Activated CD8-positive, alpha-beta memory T cell treated with anti-CD3 and anti-CD28 coated beads for 36 hours (primary cell): ENCODE measurements at regions not wholly inside any gene's neighbourhood (a gene's known extent, or its start where the extent isn't known, plus 50 kb on each side); places are given as distances from the start of the nearest gene placed in this dataset.

Source experiments
- CTCF ChIA-PET: fragments of 350-600 bp; sonication (Branson Sonifier 250); formaldehyde crosslinking; loops from one replicate; lab custom pipeline; 2021; ENCODE audit warnings: antibody characterized with exemption; lab: Charles Lee
- POLR2A ChIA-PET: fragments of 350-600 bp; sonication (Branson Sonifier 250); formaldehyde crosslinking; loops from one replicate; lab custom pipeline; 2021; ENCODE audit warnings: antibody characterized with exemption; lab: Charles Lee

DNA sequence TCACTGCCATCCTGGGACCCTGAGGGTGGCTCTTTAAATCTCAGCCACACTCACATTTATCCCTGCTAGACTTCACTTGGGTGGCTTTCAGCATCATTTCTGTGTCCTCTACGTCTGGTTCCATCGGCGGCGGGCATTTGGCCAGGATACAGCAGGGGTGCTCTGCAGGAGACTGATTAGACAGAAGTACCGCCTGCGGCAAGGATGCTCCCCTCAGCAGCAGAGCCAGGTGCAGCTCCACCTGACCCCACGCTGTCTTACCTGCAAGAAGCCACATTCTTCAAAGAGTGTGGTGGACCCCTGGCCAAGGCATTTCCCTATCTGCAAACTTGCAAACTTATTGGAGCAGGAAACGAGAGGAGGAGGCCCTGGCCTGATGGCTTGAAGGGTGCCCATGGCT is 309.8 kb upstream of the IRX4 start:
- CTCF ChIA-PET, result no interaction called here
- POLR2A ChIA-PET, result no interaction called here

DNA sequence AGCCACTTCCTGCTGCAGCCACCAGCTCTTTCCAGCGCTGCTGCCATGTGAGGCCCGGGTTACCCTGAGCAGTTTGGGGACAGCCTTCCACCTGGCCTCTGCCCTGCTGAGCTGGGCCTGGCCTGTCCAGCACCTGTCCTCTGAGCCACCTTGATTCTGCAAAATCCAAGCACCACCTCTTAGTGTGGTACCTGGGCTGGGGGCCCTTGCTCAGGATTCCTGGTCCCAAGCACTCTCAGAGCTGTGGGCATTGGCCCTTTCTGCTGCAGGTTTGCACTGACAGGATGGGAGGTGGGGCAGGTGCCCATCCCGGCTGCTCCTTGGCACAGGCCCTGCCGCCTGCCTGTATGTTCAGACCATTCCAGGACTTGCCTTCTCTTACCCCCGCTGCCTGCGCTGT is 309.2 kb upstream of the IRX4 start:
- CTCF ChIA-PET, result no interaction called here
- POLR2A ChIA-PET, result no interaction called here

DNA sequence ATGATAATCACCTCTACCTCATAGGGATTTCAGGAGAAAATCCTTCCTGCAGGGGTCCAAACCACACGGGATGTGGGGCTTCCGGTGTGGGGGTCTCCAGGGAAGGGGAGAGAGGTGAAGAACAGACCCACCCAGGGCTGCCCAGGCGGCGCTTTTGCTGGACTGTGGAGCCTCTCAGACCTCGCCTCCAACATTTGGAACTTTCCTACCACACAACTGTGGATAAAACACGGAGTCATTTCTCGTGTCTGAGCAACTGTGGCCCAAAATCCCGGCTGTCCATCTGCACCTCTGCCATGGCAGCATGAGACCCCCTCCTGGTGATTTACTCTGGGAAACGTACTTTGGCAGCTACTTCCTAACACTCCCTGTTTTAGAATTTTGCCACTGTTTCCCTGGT is 307.8 kb upstream of the IRX4 start:
- CTCF ChIA-PET, result no interaction called here
- POLR2A ChIA-PET, result no interaction called here

DNA sequence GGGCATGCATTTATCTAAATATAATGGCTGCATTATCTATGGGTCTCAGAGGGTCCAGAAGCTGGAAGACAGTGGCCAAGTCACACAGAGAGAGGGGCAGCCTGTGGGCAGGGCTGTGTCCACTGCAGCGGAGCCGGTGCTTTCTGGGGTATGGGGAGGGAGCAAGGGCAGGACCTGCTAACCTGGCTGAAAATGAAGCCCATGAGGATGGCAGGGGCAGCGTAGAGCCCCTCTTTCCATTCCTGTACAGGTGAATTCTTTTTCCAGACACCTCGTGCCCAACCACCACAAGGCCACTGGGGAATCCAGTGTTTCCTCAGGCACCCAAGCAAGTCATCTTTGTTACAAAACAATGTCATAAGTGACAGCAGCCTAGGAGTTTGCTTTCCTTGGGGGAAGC is 305.9 kb upstream of the IRX4 start:
- ChIA-PET POLR2A (no interaction called here), CTCF (no interaction called here)

DNA sequence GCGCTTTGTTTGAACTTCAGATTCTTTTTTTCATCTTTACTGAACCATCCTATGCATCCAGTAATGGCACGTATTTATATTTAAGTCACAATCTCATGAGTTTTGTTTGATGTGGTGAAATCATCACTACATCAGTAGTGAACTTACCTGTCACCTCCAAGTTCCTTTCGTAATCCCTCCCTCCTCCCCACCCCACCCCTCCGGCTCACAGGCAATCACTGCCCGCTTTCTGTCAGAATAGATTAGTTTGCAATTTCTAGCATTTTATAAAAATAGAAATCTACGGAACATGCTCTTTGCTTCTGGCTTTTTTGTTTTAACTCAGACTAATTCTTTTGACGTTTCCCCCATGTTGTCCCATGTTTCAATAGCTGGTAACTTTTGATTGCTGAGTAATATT is 305.4 kb upstream of the IRX4 start:
- ChIA-PET POLR2A (no interaction called here), CTCF (no interaction called here)

DNA sequence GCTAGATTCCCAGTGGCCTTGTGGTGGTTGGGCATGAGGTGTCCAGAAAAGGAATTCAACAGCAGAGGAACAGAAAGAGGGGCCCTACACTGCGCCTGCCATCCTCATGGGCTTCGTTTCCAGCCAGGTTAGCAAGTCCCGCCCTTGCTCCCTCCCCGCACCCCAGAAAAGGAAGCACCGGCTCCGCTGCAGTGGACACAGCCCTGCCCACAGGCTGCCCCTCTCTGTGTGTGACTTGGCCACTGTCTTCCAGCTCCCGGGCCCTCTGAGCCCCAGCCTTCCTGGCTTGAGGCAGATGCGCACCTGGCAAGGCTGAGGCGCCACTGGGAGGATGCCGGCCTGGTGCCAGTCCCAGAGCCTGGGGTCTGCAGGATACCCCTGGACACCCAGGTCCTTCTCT is 305.0 kb upstream of the IRX4 start:
- CTCF ChIA-PET, result no interaction called here
- POLR2A ChIA-PET, result no interaction called here

DNA sequence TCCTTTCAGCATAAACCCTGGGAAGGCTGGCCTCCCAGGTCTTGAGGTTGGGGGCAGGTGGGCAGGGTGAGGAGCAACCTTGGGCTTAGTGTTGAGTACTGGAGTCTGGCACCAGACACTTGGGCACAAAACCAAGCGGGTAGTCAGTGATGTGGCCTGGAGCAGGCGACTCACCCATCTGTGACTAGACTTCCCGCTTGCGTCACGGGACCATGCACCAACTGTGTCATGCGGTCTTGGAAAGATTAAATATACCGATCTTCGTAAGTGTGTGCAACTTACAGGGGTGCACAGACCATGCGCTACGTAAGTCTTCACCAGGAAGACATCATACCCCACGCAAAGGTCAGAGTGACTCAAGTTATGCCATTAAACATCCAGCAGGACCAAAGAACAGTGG is 304.4 kb upstream of the IRX4 start:
- CTCF ChIA-PET, result no interaction called here

DNA sequence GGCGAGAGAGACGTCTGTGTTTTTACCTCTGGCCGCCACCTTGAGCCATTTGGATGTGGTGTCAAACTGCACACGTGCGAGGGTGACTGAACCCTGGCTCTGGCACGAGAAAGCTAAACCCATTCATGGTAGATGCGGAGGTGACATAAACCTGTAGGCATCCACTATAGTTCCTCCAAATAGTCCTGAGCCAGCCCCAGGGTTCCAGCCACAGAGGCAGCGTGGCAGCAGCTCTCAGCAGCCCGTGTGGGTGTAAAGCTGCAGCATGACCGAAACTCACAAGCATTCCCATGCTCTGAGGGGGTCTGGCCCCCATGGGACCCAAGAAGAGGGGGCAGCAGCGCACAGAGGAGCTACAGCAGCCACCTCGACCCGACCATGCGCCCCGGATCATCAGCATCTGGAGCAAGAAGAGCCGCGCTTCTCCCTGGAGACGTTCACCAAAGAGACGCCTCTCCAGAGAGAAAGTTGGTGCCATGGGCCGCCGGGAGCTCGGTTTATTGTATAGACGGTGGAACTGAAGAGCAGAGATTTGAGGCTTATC is 303.8 kb upstream of the IRX4 start:
- ChIA-PET CTCF (no interaction called here), POLR2A (no interaction called here)

More for the DNA sequence above, 304.4 kb upstream of the IRX4 start:
- POLR2A ChIA-PET, result no interaction called here

DNA sequence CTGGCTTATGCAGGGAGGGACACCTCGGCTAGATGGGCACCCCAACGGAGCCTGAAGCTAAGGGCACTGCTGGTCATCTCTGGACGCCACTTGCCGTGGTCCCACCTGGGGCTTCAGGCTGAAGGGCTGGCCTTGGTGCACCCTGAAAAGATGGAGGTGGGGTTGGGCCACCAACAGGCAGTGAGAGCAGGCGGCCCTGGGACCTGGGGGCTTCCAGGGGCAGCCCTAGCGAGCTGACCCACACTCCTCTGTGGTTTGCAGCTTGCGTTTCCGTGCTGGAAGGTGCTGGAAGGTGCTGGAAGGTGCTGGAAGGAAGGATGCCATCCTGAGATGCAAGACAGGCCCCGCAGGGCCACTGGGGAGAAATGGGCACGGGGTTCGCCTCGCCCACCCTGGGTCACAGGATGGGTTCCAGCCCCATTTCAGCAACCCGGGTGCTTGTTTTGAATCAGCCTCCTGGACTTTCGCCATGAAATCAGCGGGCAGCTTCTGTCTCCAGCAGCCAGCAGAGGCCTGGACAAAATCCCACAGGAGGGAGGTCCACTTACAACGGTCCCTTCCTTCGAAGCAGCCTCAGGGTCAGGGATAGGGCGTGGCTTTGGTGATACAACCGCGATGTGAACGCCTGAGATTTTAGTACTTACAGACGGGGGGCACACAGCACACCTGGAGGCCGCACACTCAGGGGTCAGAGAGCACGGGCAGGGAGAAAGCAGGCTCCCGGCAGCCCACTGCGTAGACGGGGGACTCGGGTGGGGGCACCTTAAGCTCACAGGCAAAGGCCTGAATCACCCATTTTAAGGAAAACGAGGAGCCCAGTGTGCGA is 303.1 kb upstream of the IRX4 start:
- POLR2A ChIA-PET, result no interaction called here

DNA sequence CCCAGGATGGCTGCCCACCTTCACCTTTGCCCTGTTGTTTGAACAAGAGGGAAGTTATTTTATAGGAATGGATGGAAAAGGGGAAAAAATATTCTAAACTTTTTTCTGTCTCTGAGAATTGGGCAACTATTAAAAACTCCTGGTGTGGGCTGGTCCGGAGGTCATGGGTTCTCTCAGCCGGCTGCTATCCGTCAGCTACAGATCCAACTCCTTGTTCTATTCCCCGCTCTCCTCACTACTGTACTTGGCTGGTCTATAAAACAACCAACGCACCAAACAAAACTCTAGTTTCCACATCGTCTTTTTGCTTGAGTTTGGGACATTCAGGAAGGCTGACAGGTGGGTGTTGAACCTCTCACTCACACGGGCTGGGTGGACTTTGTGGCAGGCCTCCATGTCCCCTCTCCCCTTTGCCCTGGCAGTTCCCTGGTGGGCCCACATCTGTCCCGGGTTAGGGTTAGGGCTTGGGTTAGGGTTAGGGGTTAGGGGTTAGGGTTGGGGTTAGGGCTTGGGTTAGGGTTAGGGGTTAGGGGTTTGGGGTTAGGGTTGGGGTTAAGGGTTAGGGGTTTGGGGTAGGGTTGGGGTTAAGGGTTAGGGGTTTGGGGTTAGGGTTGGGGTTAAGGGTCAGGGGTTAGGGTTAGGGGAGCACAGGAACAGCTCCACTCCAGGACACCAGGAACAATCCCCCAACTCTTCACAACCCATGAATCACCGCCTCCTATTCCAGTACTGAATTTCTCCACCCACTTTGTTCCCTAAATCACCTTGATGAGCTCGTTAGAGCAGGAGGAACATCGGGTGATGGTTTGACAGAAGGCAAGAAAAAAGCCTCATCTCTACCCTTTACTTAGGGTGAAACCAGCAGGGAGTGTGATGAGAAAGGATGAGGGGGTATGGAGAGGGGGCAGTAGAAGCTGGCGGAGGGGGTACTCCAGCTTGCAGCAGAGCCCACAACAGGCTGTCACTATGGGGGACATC is 302.1 kb upstream of the IRX4 start:
- POLR2A ChIA-PET, result no interaction called here
- CTCF ChIA-PET, result no interaction called here

More for the DNA sequence above, 303.1 kb upstream of the IRX4 start:
- CTCF ChIA-PET, result no interaction called here

DNA sequence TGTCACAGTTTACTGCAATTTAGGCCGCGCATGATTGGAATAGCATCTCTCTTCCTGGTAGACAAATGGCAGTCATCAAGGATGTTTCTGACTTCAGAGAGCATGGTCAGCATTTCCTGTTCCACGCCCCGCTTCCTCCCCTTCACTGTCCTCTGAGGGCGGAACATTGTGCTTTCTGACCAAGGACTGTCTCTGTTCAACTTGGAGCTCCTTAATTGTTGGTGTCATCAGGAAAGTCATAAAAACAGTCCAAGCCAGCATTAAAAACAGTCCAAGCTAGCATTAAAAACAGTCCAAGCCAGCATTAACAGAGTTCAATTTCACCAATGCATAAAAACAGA is 301.3 kb upstream of the IRX4 start:
- POLR2A ChIA-PET, result no interaction called here

DNA sequence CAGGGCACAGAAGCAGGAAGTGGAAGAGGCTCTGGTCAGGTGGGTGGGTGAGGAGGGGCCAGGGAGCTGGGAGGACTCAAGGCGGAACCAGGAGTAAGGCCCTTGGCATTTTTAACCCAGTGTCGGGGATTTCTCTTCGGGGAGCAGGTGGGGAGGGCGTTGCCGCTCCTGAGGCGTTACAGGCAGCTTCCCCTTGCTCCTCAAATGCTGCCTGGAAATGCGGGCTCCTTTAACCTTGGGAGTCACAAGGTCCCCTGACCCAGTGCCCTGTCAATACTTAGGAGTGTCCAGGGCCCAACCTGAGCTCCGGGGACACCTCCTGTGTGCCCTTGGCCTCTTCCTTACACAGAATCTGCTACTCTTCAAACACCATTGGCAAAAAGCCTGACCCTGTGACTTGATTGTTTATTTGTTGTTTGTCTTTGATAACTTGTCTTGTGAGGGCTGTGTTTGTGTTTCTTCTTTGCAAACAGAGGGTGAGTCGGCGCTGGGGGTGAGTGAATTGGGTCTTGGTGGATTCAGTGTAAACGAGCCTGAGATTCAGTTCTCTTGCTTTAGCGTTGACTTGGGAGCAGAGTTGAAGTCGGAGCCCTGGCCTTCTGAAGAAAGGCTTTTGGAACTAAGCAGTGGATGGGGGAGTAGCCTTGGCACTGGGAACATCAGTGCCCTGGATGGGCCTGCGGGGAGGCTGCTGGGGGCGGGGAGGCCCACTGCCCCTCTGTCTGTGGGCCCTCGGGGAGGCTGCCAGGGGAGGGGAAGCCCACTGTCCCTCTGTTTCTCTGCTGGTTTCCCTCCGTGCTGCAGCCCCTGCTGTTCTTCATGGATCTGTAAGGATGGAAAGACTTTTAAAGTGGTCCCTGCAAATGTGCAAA is 300.7 kb upstream of the IRX4 start:
- CTCF ChIA-PET, result interaction anchor here (0.5 kb wide), 1 partner anchor 495 kb away, joined by 3 read pairs; no protein-coding TSS in a partner anchor
- POLR2A ChIA-PET, result no interaction called here

More for the DNA sequence above, 301.3 kb upstream of the IRX4 start:
- CTCF ChIA-PET, result no interaction called here

DNA sequence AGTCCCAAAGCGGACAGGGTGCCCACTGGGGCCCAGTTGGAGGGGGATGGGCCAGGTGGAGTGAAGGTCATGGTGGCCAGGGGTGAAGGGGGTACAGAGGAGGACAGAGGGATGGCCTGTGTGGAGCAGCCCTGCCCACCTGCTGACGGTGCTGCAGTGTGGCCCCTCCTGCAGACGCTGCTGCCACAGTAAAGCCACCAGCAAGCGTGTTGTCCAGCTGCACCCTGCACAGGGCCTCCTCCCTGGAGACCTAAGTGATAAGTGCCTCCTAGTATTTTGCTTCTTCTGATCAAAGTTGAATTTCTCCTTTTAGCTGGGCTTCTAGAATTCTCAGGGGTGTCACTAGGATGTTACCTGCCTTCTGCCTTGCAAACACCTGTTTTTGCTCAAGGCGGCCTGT is 299.3 kb upstream of the IRX4 start:
- POLR2A ChIA-PET, result no interaction called here
- CTCF ChIA-PET, result no interaction called here

DNA sequence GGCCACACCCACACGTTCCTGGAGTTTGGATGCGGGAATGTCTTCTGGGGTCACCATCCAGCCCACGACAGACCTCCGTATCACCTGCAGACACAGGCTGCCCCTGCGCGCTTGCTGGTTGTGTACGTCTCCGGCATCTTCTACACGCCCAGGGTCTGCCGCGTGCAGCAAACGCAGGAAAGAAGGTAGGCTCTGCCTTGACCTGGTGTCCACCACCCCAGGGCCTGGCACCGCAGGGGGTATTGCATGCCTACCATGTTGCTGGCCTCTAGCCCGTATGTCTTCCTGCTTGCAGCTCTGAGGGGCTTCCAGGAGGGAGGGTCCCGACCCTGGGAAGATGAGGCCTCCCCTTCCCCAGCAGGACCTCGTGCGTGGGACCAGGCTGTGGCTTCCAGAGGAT is 298.8 kb upstream of the IRX4 start:
- ChIA-PET CTCF (no interaction called here), POLR2A (no interaction called here)

DNA sequence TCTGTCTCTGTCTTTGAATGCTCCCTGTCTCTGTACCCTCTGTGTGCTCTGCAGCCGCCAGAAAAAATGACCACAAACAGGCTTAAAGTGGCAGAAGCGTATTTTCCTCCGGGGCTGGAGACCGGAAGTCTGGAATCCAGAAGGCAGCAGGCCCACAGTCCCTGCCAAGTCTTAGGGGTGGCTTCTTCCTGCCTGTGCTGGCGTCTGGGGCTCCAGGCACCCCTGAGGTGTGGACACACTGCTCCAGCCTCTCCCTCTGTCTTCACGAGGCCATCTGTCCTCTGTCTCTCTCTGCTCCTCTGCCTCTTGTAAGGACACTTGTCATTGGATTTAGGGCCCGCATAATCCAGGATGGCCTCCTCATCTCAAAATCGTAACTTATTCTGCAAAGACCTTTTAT is 298.4 kb upstream of the IRX4 start:
- ChIA-PET CTCF (no interaction called here), POLR2A (no interaction called here)

DNA sequence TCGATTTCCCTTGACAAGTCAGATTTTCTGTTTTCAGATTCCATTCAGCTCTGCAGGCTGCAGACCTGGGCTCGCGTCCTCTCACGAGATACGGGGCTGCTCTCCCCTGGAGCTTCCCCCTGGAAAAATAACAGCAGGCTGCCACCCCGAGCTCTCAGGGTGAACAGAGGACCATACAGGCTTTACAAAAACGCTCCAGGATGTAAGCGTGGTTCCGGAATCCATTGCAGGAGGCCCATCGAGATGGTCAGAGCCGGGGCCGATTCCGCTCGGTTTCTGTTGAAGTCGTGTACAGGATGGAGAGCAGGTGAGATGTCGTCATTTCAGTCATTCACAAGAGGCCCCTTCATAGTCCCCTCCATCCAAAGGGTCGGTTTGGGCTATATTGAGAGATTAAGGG is 297.7 kb upstream of the IRX4 start:
- ChIA-PET CTCF (no interaction called here), POLR2A (no interaction called here)

DNA sequence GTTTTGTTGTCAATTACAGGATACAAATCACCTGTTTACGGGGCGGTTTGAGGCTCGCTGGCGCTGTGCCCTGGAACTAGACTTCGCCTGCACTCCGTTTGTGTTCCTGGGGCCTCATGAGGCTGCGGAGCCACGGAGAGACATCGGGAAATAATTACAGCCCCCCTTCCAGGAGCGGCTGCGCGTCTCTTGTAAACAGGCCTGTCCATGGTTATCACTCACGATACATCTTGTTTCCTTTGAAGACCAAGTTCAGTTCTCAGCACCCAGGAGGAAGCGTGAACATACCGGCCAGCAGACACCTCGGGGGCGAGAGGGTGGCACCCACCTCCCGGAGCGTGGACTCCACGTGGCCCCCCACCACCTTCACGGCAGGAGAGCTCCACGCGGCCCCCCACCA is 297.1 kb upstream of the IRX4 start:
- CTCF ChIA-PET, result no interaction called here

DNA sequence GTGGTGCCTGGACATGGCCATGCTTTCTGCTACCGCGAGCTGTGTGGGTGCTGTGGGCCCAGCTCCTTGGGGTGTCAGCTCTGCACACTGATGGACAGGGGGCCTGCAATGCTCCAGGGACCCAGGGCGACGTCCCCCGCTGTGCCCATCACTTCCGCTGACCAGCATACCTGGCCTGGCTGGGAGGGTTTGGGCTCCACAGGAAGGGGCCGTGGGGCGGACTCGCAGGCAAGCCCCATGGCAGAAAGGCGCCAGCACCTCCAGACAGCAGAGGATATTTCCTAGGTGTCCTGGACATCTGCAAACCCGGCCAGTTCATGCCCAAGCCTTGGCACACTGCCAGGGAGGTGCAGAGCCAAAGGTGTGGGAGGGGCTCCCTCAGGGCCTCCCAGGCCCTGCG is 295.8 kb upstream of the IRX4 start:
- POLR2A ChIA-PET, result no interaction called here
- CTCF ChIA-PET, result interaction anchor here (0.6 kb wide), 1 partner anchor 76 kb away, joined by 3 read pairs; no protein-coding TSS in a partner anchor

More for the DNA sequence above, 297.1 kb upstream of the IRX4 start:
- POLR2A ChIA-PET, result no interaction called here

DNA sequence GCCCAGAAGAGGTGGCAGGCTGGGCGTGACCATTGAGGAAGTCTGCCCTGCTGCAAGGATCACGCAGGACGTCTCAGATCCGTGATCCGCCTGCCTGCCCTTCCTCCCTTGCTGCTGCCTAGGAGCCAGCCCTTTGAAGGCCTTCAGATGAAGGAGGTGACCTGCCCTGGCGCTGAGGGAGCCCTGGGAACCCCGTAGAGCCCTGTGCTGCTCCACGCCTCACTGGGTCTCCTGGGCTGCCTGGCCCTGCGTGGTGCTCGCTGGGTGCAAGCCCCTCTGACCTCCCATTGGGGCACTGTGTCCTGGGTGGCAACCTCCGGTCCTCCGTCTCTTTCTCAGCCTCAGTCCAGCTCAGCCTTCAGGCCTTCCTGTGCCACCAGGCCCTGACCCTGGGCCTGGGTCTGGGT is 295.3 kb upstream of the IRX4 start:
- ChIA-PET POLR2A (no interaction called here), CTCF (interaction anchor here (0.6 kb wide), 1 partner anchor 77 kb away, joined by 3 read pairs; no protein-coding TSS in a partner anchor)
